HG03025 (cell line): ENCODE measurements at regions not wholly inside any gene's neighbourhood (a gene's known extent, or its start where the extent isn't known, plus 50 kb on each side); places are given as distances from the start of the nearest gene placed in this dataset.

Experiments
- ATAC-seq: cut with Tn5 transposase; IDR thresholded peaks from one replicate; pipeline ENCODE4 v1.9.1; 2021; ENCODE audit warnings: mild to moderate bottlenecking, moderate library complexity; ENCODE audit not compliant: unreplicated experiment, low FRiP score

- ATAC-seq: no peak
These were observed 259.2 kb downstream of the EMP1 start for GRCh38 chr12:13455778-13456144.

- no peak for ATAC-seq
These were observed 258.7 kb downstream of the EMP1 start for GRCh38 chr12:13454991-13455777.

- no peak for ATAC-seq
These were observed 256.5 kb downstream of the EMP1 start for GRCh38 chr12:13452955-13453570.

- ATAC-seq: no peak
These were observed 255.2 kb downstream of the EMP1 start for GRCh38 chr12:13451776-13452175.

GRCh38 chr12:13450231-13451080 is 253.9 kb downstream of the EMP1 start:
- no peak for ATAC-seq

GRCh38 chr12:13444076-13444475 is 247.6 kb downstream of the EMP1 start:
- ATAC-seq: no peak

GRCh38 chr12:13443498-13443897 is 247.0 kb downstream of the EMP1 start:
- ATAC-seq: no peak

- no peak for ATAC-seq
These were observed 246.5 kb downstream of the EMP1 start for GRCh38 chr12:13443028-13443427.

- ATAC-seq: no peak
These were observed 245.9 kb downstream of the EMP1 start for GRCh38 chr12:13442457-13442856.

GRCh38 chr12:13440844-13441243 is 244.3 kb downstream of the EMP1 start:
- ATAC-seq: no peak

- ATAC-seq: no peak
These were observed 241.0 kb downstream of the EMP1 start for GRCh38 chr12:13437541-13437940.

GRCh38 chr12:13436696-13437391 is 240.3 kb downstream of the EMP1 start:
- no peak for ATAC-seq

GRCh38 chr12:13436182-13436581 is 239.7 kb downstream of the EMP1 start:
- no peak for ATAC-seq

GRCh38 chr12:13435235-13435933 is 238.9 kb downstream of the EMP1 start:
- ATAC-seq: no peak

GRCh38 chr12:13433768-13434167 is 237.2 kb downstream of the EMP1 start:
- ATAC-seq: no peak

- no peak for ATAC-seq
These were observed 234.5 kb downstream of the EMP1 start for GRCh38 chr12:13431041-13431440.

GRCh38 chr12:13428538-13429265 is 232.2 kb downstream of the EMP1 start:
- no peak for ATAC-seq

- ATAC-seq: no peak
These were observed 229.2 kb downstream of the EMP1 start for GRCh38 chr12:13425766-13426165.

GRCh38 chr12:13422291-13422690 is 225.8 kb downstream of the EMP1 start:
- no peak for ATAC-seq
